Gastrocnemius medialis (tissue), 4 donors: ENCODE measurements at regions not wholly inside any gene's neighbourhood (a gene's known extent, or its start where the extent isn't known, plus 50 kb on each side); places are given as distances from the start of the nearest gene placed in this dataset.

Experiments used
- ATAC-seq, 2 donors: fragments of 150-250 bp; one replicate each; pipeline ENCODE4 v1.9.1; 2016
- DNase-seq, 2 donors: peaks; one replicate each; pipeline ENCODE4 v3.0.0-alpha.2; 2019
- H3K27ac ChIP-seq, 4 donors: fragments of 200-600 bp; sonication (generic); 1 replicate in 1 of 4; 2 replicates in 3 of 4; pipeline ENCODE4 v1.5.1; 2016 to 2018; ENCODE audit warnings: mild to moderate bottlenecking in 2 of 4, moderate library complexity in 1 of 4
- H3K27me3 ChIP-seq, 3 donors: fragments of 200-600 bp; sonication (generic) in 2 of 3; 1 replicate in 1 of 3; 2 replicates in 2 of 3; pipeline versions ENCODE4 v1.5.1 to v1.6.0; 2016 to 2019; ENCODE audit warnings: mild to moderate bottlenecking in 1 of 3, moderate library complexity in 1 of 3
- H3K36me3 ChIP-seq, 2 donors: fragments of 200-600 bp; sonication (generic) in 1 of 2; one replicate each; pipeline ENCODE4 v1.5.1; 2017 to 2018
- H3K4me1 ChIP-seq, 2 donors: fragments of 200-600 bp; sonication (generic) in 1 of 2; one replicate each; pipeline ENCODE4 v1.5.1; 2016 to 2017; ENCODE audit warnings: mild to moderate bottlenecking in 2 of 2
- H3K4me3 ChIP-seq, 4 donors: fragments of 200-600 bp; sonication (generic) in 3 of 4; 1 replicate in 1 of 4; 2 replicates in 3 of 4; pipeline ENCODE4 v1.5.1; 2016 to 2019; ENCODE audit warnings: mild to moderate bottlenecking in 2 of 4
- H3K9me3 ChIP-seq, 3 donors: fragments of 200-600 bp; sonication (generic) in 2 of 3; 1 replicate in 1 of 3; 2 replicates in 2 of 3; pipeline ENCODE4 v1.5.1; 2016 to 2019
- POLR2A ChIP-seq, 2 donors: fragments of 450-650 bp; IDR thresholded peaks; one replicate each; pipeline ENCODE4 v1.6.1; 2017; ENCODE audit warnings: antibody characterized with exemption in 2 of 2, mild to moderate bottlenecking in 2 of 2, moderate library complexity in 2 of 2
- in situ Hi-C, 4 donors: fragments of 200-750 bp; cut with MboI; loops; one replicate each; pipeline versions ENCODE4 v1.15.0 to v1.8.0; 2017; ENCODE audit warnings: low sequenced_read_pairs in 4 of 4
- intact Hi-C: fragments of 100-400 bp; cut with DNase I; formaldehyde crosslinking; loops from one replicate; pipeline ENCODE4 v1.15.1; 2023; ENCODE audit warnings: low total_unique reads
- microRNA-seq, 2 donors: library from miRNA; unstranded; fragments of <30 nt; microRNA quantifications; one replicate each; pipeline ENCODE4, GENCODE V29; 2016; ENCODE audit warnings: borderline replicate concordance in 2 of 2
- TF ChIP-seq, protein P1 (sequence below), 5 experiments: fragments of 450-650 bp in 3 of 5; fragments of 200-600 bp in 2 of 5; sonication (generic) in 2 of 5; IDR thresholded peaks in 4 of 5; conservative IDR thresholded peaks in 1 of 5; 1 replicate in 4 of 5; 2 replicates in 1 of 5; pipeline ENCODE4 v1.5.1; 2016 to 2019; ENCODE audit warnings: antibody characterized with exemption in 5 of 5, mild to moderate bottlenecking in 3 of 5, moderate library complexity in 3 of 5

DNA sequence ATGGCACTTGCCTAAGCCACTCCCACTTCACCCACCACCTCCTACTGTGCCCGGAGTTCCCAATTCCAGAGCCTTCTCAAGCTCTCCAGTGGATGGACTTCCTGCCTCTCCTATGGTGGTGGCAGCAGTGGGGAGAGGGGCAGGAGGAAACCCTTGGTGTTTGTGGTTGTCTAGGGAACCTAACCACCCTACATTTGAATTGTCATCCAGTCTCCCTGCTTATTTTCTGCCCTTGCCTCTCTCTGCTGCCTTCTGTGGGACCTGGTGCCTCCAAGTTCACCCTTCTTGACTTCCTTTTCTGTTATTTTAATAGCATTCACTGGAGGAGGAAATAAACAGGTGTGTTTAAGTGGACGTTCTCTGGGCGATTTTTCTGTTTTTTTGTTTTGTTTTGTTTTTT is 50.0 kb upstream of the HPCAL1 start:
- TF ChIP-seq, protein P1, sequence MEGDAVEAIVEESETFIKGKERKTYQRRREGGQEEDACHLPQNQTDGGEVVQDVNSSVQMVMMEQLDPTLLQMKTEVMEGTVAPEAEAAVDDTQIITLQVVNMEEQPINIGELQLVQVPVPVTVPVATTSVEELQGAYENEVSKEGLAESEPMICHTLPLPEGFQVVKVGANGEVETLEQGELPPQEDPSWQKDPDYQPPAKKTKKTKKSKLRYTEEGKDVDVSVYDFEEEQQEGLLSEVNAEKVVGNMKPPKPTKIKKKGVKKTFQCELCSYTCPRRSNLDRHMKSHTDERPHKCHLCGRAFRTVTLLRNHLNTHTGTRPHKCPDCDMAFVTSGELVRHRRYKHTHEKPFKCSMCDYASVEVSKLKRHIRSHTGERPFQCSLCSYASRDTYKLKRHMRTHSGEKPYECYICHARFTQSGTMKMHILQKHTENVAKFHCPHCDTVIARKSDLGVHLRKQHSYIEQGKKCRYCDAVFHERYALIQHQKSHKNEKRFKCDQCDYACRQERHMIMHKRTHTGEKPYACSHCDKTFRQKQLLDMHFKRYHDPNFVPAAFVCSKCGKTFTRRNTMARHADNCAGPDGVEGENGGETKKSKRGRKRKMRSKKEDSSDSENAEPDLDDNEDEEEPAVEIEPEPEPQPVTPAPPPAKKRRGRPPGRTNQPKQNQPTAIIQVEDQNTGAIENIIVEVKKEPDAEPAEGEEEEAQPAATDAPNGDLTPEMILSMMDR (IDR thresholded peaks at IDR 0.05 in 4 of 5, conservative IDR thresholded peaks at IDR 0.05 in 1 of 5), result no peak
- no peak for TF ChIP-seq POLR2A (IDR thresholded peaks at IDR 0.05)
- no peaks in the 10 kb centered on the region for H3K4me1 ChIP-seq
- peaks cover 0 to 10% (median 0%) of the 10 kb centered on the region in 3 donors for H3K9me3 ChIP-seq
- no peaks in the 10 kb centered on the region for H3K27me3 ChIP-seq
- DNase-seq (no peak), ATAC-seq (no peak)
- H3K36me3 ChIP-seq, result no peaks in the 10 kb centered on the region
- intact Hi-C loops (no loop called here), in situ Hi-C loops (no loop called here)
- no peak overlapping the region for H3K27ac ChIP-seq
- H3K4me3 ChIP-seq, result no peak overlapping the region

Small RNAs in the stretch of these regions (microRNA-seq; reads per million reads assigned to microRNA genes)
- gene MIR4261, result 0 reads per million in 2 donors
